GM12891 (cell line): ENCODE measurements at regions not wholly inside any gene's neighbourhood (a gene's known extent, or its start where the extent isn't known, plus 50 kb on each side); places are given as distances from the start of the nearest gene placed in this dataset.

Experiments used
- PAX5 ChIP-seq: IDR thresholded peaks from 2 replicates; pipeline ENCODE4 v1.6.1; 2011; ENCODE audit warnings: low read length, moderate library complexity, mild to moderate bottlenecking; ENCODE audit not compliant: insufficient read depth, severe bottlenecking
- POLR2A ChIP-seq: IDR thresholded peaks from 2 replicates; pipeline ENCODE4 v1.6.1; 2011; ENCODE audit warnings: low read depth, low read length, control low read depth
- POLR2AphosphoS5 ChIP-seq: IDR thresholded peaks from 2 replicates; pipeline ENCODE4 v1.6.1; 2011; ENCODE audit warnings: low read depth, low read length, control low read depth
- POU2F2 ChIP-seq: IDR thresholded peaks from 2 replicates; pipeline ENCODE4 v1.6.1; 2011; ENCODE audit warnings: low read depth, mild to moderate bottlenecking, control low read depth, low read length, moderate library complexity
- SPI1 ChIP-seq: IDR thresholded peaks from 2 replicates; pipeline ENCODE4 v1.6.1; 2011; ENCODE audit warnings: low read depth, low read length, control low read depth
- TAF1 ChIP-seq: IDR thresholded peaks from 2 replicates; pipeline ENCODE4 v1.6.1; 2011; ENCODE audit warnings: low read depth, low read length, control low read depth

GRCh38 chr9:86459599-86460155, 105.5 kb upstream of the TUT7 start:
- no peak for TF ChIP-seq TAF1
- no peak for TF ChIP-seq POLR2AphosphoS5
- TF ChIP-seq POLR2A = no peak
- TF ChIP-seq SPI1 = no peak
- no peak for TF ChIP-seq POU2F2
- TF ChIP-seq PAX5 = no peak
